CD14-positive monocyte (primary cell): ENCODE measurements at regions not wholly inside any gene's neighbourhood (a gene's known extent, or its start where the extent isn't known, plus 50 kb on each side); places are given as distances from the start of the nearest gene placed in this dataset.

Experiments
- DNase-seq, 3 donors: peaks; one replicate each; pipeline ENCODE4 v3.0.0-alpha.2; 2011 to 2022
- H2AFZ ChIP-seq: 2 replicates; pipeline ENCODE4 v1.6.0; 2012; ENCODE audit warnings: mild to moderate bottlenecking, low read depth, low read length, inconsistent platforms; ENCODE audit not compliant: insufficient read depth, poor library complexity, severe bottlenecking
- H3K27ac ChIP-seq, 2 donors: 1 replicate in 1 of 2; 2 replicates in 1 of 2; pipeline ENCODE4 v1.5.1; 2012 to 2013; ENCODE audit warnings: low read length in 2 of 2, control low read depth in 1 of 2, inconsistent platforms in 1 of 2, low read depth in 1 of 2, mild to moderate bottlenecking in 1 of 2
- H3K27me3 ChIP-seq, 2 donors: one replicate each; pipeline versions ENCODE4 v1.6.0 to v1.6.1; 2011 to 2013; ENCODE audit warnings: low read length in 2 of 2; ENCODE audit not compliant: control insufficient read depth in 2 of 2, insufficient read depth in 2 of 2
- H3K36me3 ChIP-seq, 2 donors: replicated peaks in 1 of 2; 1 replicate in 1 of 2; 2 replicates in 1 of 2; pipeline versions ENCODE4 v1.5.1 to v1.6.1; 2012 to 2013; ENCODE audit warnings: low read length in 2 of 2, control low read depth in 1 of 2, inconsistent platforms in 1 of 2, mild to moderate bottlenecking in 1 of 2; ENCODE audit not compliant: insufficient read depth in 2 of 2, control insufficient read depth in 1 of 2
- H3K4me1 ChIP-seq, 2 donors: 1 replicate in 1 of 2; 2 replicates in 1 of 2; pipeline versions ENCODE4 v1.5.1 to v1.6.1; 2012 to 2013; ENCODE audit warnings: low read length in 2 of 2, control low read depth in 1 of 2, inconsistent platforms in 1 of 2, mild to moderate bottlenecking in 1 of 2, moderate library complexity in 1 of 2; ENCODE audit not compliant: insufficient read depth in 2 of 2, control insufficient read depth in 1 of 2
- H3K4me2 ChIP-seq: replicated peaks from 2 replicates; pipeline ENCODE3; 2012; ENCODE audit warnings: low read length, moderate library complexity, mild to moderate bottlenecking; ENCODE audit not compliant: poor library complexity, severe bottlenecking; ENCODE audit errors: extremely low read depth
- H3K4me3 ChIP-seq, 3 experiments: fragments of 200-600 bp in 1 of 3; sonication (generic) in 1 of 3; replicated peaks in 1 of 3; 1 replicate in 2 of 3; 2 replicates in 1 of 3; pipeline ENCODE4 v1.5.1; 2011 to 2013; ENCODE audit warnings: low read length in 3 of 3, mild to moderate bottlenecking in 3 of 3, control low read depth in 2 of 3, low read depth in 2 of 3, inconsistent platforms in 1 of 3, moderate library complexity in 1 of 3
- H3K79me2 ChIP-seq: 2 replicates; pipeline ENCODE4 v1.6.0; 2012; ENCODE audit warnings: mild to moderate bottlenecking, control low read depth, inconsistent platforms, low read length, moderate library complexity; ENCODE audit not compliant: insufficient read depth
- H3K9ac ChIP-seq: 2 replicates; pipeline ENCODE4 v1.6.0; 2017; ENCODE audit warnings: low read length, mild to moderate bottlenecking; ENCODE audit not compliant: insufficient read depth, poor library complexity, severe bottlenecking
- H3K9me3 ChIP-seq, 2 donors: replicated peaks in 1 of 2; 1 replicate in 1 of 2; 2 replicates in 1 of 2; pipeline versions ENCODE4 v1.5.1 to v1.6.1; 2012 to 2013; ENCODE audit warnings: low read length in 2 of 2, control low read depth in 1 of 2; ENCODE audit not compliant: control insufficient read depth in 1 of 2, insufficient read depth in 1 of 2
- H4K20me1 ChIP-seq: 2 replicates; pipeline ENCODE4 v1.6.0; 2012; ENCODE audit warnings: mild to moderate bottlenecking, low read length, control low read depth, moderate library complexity; ENCODE audit not compliant: insufficient read depth
- H3K27ac Mint-ChIP-seq, 7 donors: one replicate each; pipeline ENCODE4 v1.8.0; 2020; ENCODE audit warnings: mild to moderate bottlenecking in 7 of 7, mixed read lengths in 7 of 7, moderate library complexity in 6 of 7, inconsistent platforms in 2 of 7
- H3K27me3 Mint-ChIP-seq, 3 donors: one replicate each; pipeline ENCODE4 v1.8.0; 2021 to 2022; ENCODE audit warnings: low read depth in 3 of 3, mild to moderate bottlenecking in 3 of 3, mixed read lengths in 3 of 3, moderate library complexity in 3 of 3, inconsistent platforms in 1 of 3
- H3K36me3 Mint-ChIP-seq, 2 donors: one replicate each; pipeline ENCODE4 v1.8.0; 2020; ENCODE audit warnings: mixed read lengths in 2 of 2, inconsistent platforms in 1 of 2, mild to moderate bottlenecking in 1 of 2
- H3K4me1 Mint-ChIP-seq: one replicate; pipeline ENCODE4 v1.8.0; 2020; ENCODE audit warnings: mild to moderate bottlenecking, mixed read lengths
- H3K4me3 Mint-ChIP-seq, 2 donors: one replicate each; pipeline ENCODE4 v1.8.0; 2020; ENCODE audit warnings: mild to moderate bottlenecking in 2 of 2, mixed read lengths in 2 of 2, moderate library complexity in 1 of 2
- H3K9me3 Mint-ChIP-seq, 7 donors: one replicate each; pipeline ENCODE4 v1.8.0; 2020 to 2022; ENCODE audit warnings: mixed read lengths in 7 of 7, mild to moderate bottlenecking in 6 of 7, moderate library complexity in 6 of 7, inconsistent platforms in 2 of 7
- CTCF ChIP-seq: fragments of 200-600 bp; IDR thresholded peaks from one replicate; pipeline ENCODE4 v1.8.0; 2022; ENCODE audit warnings: antibody characterized with exemption, mild to moderate bottlenecking
- WGBS: methylation state at CpG from one replicate; pipeline ENCODE4 v1.1.5; 2013; ENCODE audit warnings: missing lambda C conversion rate; ENCODE audit not compliant: insufficient coverage; 5-methylcytosine and 5-hydroxymethylcytosine counted together
- intact Hi-C, 2 donors: fragments of 100-400 bp; cut with micrococcal nuclease; formaldehyde crosslinking; loops; one replicate each; pipeline versions ENCODE4 v1.15.0 to v1.15.1; 2023

GRCh38 chr1:214934045-214934444, 148.5 kb upstream of the KCNK2 start:
- WGBS = 84% methylated on average over 6 of the region's 6 CpGs
- H3K27ac Mint-ChIP-seq = no peak overlapping the region
- H3K9me3 Mint-ChIP-seq = peaks cover 0 to 2% (median 0%) of the 10 kb centered on the region in 7 donors
- H3K4me2 ChIP-seq = no peak overlapping the region
- H3K27me3 Mint-ChIP-seq = no peaks in the 10 kb centered on the region
- intact Hi-C loops = no loop called here
- H2AFZ ChIP-seq = no peak overlapping the region
- H3K36me3 ChIP-seq = no peaks in the 10 kb centered on the region
- no peak overlapping the region for H3K27ac ChIP-seq
- H3K4me1 Mint-ChIP-seq = no peaks in the 10 kb centered on the region
- no peaks in the 10 kb centered on the region for H3K79me2 ChIP-seq
- DNase-seq = no peak
- H3K4me1 ChIP-seq = no peaks in the 10 kb centered on the region
- no peaks in the 10 kb centered on the region for H3K27me3 ChIP-seq
- H3K36me3 Mint-ChIP-seq = no peaks in the 10 kb centered on the region
- H3K4me3 ChIP-seq = no peak overlapping the region
- no peak for TF ChIP-seq CTCF
- no peak overlapping the region for H3K9ac ChIP-seq
- no peak overlapping the region for H3K4me3 Mint-ChIP-seq
- H4K20me1 ChIP-seq = no peaks in the 10 kb centered on the region
- peaks cover 0 to 4% of the 10 kb centered on the region in 2 donors for H3K9me3 ChIP-seq

GRCh38 chr1:214935258-214935657, 147.3 kb upstream of the KCNK2 start:
- Mint-ChIP-seq H3K36me3 (no peaks in the 10 kb centered on the region), H3K4me1 (no peaks in the 10 kb centered on the region), H3K27me3 (peaks cover 0 to 2% (median 0%) of the 10 kb centered on the region in 3 donors), H3K4me3 (no peak overlapping the region), H3K9me3 (peaks cover 0 to 5% (median 0%) of the 10 kb centered on the region in 7 donors), H3K27ac (no peak overlapping the region)
- H2AFZ ChIP-seq = no peak overlapping the region
- H3K4me3 ChIP-seq = no peak overlapping the region
- no CpG with 5 or more reads among the region's 1 CpG for WGBS
- no peaks in the 10 kb centered on the region for H3K4me1 ChIP-seq
- no peak overlapping the region for H3K27ac ChIP-seq
- TF ChIP-seq CTCF = no peak
- intact Hi-C loops = no loop called here
- no peak for DNase-seq
- H3K4me2 ChIP-seq = no peak overlapping the region
- no peaks in the 10 kb centered on the region for H3K27me3 ChIP-seq
- no peaks in the 10 kb centered on the region for H3K79me2 ChIP-seq
- no peaks in the 10 kb centered on the region for H4K20me1 ChIP-seq
- no peaks in the 10 kb centered on the region for H3K36me3 ChIP-seq
- H3K9ac ChIP-seq = no peak overlapping the region
- H3K9me3 ChIP-seq = peaks cover 0 to 4% of the 10 kb centered on the region in 2 donors
